Body of pancreas (tissue), 4 donors: ENCODE measurements at regions not wholly inside any gene's neighbourhood (a gene's known extent, or its start where the extent isn't known, plus 50 kb on each side); places are given as distances from the start of the nearest gene placed in this dataset.

ENCODE experiments used
- ATAC-seq: fragments of 150-250 bp; one replicate; pipeline ENCODE4 v1.9.1; 2016
- DNase-seq, 4 donors: peaks; one replicate each; pipeline ENCODE4 v3.0.0-alpha.2; 2019
- H3K27ac ChIP-seq, 4 donors: fragments of 200-600 bp; sonication (generic); 1 replicate in 3 of 4; 2 replicates in 1 of 4; pipeline versions ENCODE4 v1.5.1 to v1.6.1; 2016 to 2019; ENCODE audit warnings: mild to moderate bottlenecking in 1 of 4, mixed read lengths in 1 of 4, moderate library complexity in 1 of 4
- H3K27me3 ChIP-seq, 2 donors: fragments of 200-600 bp; sonication (generic); one replicate each; pipeline ENCODE4 v1.6.0; 2016; ENCODE audit warnings: mild to moderate bottlenecking in 1 of 2
- H3K36me3 ChIP-seq, 2 donors: fragments of 200-600 bp; sonication (generic); replicated peaks in 1 of 2; 2 replicates each; pipeline ENCODE4 v1.5.1; 2016; ENCODE audit warnings: low read depth in 2 of 2; ENCODE audit not compliant: insufficient read depth in 1 of 2
- H3K4me1 ChIP-seq: fragments of 200-600 bp; sonication (generic); one replicate; pipeline ENCODE4 v1.6.0; 2016
- H3K4me3 ChIP-seq, 2 donors: fragments of 200-600 bp; sonication (generic); 1 replicate in 1 of 2; 2 replicates in 1 of 2; pipeline ENCODE4 v1.5.1; 2016 to 2019
- H3K9me3 ChIP-seq, 3 donors: fragments of 200-600 bp; sonication (generic); 1 replicate in 2 of 3; 2 replicates in 1 of 3; pipeline ENCODE4 v1.5.1; 2016
- POLR2A ChIP-seq, 3 donors: fragments of 450-650 bp; IDR thresholded peaks; one replicate each; pipeline ENCODE4 v1.6.1; 2016; ENCODE audit warnings: antibody characterized with exemption in 3 of 3, mild to moderate bottlenecking in 2 of 3
- WGBS, 2 donors: methylation state at CpG; one replicate each; pipeline ENCODE4 v1.1.5; 2017; 5-methylcytosine and 5-hydroxymethylcytosine counted together
- intact Hi-C: fragments of 100-400 bp; cut with DNase I; formaldehyde crosslinking; loops from one replicate; pipeline ENCODE4 v1.15.1; 2023
- TF ChIP-seq, protein P1 (sequence below), 7 experiments: fragments of 450-650 bp in 4 of 7; fragments of 200-600 bp in 3 of 7; sonication (generic) in 3 of 7; IDR thresholded peaks; one replicate each; pipeline ENCODE4 v1.5.1; 2016 to 2019; ENCODE audit warnings: antibody characterized with exemption in 7 of 7

DNA sequence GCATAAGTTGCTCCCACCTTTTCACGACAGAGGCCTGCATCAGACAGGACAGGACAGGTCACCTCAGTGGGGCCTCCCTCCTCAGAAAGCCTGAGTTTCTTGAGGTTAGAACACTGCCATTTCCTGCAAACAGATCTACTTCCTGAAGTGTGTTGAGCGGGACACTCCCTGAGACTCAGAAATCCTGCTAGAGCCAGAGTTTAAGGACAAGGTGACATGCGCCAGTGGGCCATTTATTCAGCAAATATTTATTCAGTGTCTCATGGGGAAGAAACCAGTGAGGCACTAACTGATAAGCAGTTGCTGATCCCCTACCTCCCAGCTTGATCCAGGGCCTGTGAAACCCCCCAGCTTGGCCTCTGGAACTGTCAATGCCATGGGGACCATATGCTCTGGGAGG is 454.6 kb downstream of the SOX6 start:
- no peak overlapping the region for H3K4me3 ChIP-seq
- no peaks in the 10 kb centered on the region for H3K36me3 ChIP-seq
- peaks cover 7% of the 10 kb centered on the region for H3K4me1 ChIP-seq
- no peak for ATAC-seq
- TF ChIP-seq, protein P1, sequence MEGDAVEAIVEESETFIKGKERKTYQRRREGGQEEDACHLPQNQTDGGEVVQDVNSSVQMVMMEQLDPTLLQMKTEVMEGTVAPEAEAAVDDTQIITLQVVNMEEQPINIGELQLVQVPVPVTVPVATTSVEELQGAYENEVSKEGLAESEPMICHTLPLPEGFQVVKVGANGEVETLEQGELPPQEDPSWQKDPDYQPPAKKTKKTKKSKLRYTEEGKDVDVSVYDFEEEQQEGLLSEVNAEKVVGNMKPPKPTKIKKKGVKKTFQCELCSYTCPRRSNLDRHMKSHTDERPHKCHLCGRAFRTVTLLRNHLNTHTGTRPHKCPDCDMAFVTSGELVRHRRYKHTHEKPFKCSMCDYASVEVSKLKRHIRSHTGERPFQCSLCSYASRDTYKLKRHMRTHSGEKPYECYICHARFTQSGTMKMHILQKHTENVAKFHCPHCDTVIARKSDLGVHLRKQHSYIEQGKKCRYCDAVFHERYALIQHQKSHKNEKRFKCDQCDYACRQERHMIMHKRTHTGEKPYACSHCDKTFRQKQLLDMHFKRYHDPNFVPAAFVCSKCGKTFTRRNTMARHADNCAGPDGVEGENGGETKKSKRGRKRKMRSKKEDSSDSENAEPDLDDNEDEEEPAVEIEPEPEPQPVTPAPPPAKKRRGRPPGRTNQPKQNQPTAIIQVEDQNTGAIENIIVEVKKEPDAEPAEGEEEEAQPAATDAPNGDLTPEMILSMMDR (IDR thresholded peaks at IDR 0.05): no peak
- no peak for TF ChIP-seq POLR2A (IDR thresholded peaks at IDR 0.05)
- intact Hi-C loops: no loop called here
- peak in 1 of 4 donors; percentile 33 for DNase-seq
- 56 to 72% methylated on average over 3 of the region's 3 CpGs for WGBS, 2 donors
- peak overlapping the region in 1 of 4 donors; percentile 17 for H3K27ac ChIP-seq
- H3K9me3 ChIP-seq: no peaks in the 10 kb centered on the region
- H3K27me3 ChIP-seq: no peaks in the 10 kb centered on the region

- Histone ChIP-seq H3K27me3 (no peaks in the 10 kb centered on the region), H3K36me3 (no peaks in the 10 kb centered on the region), H3K4me3 (no peak overlapping the region), H3K9me3 (no peaks in the 10 kb centered on the region), H3K27ac (no peak overlapping the region), H3K4me1 (peaks cover 7% of the 10 kb centered on the region)
- intact Hi-C loops: no loop called here
- TF ChIP-seq POLR2A (IDR thresholded peaks at IDR 0.05): no peak
- TF ChIP-seq, protein P1 (IDR thresholded peaks at IDR 0.05): no peak
- DNase-seq: no peak
- no peak for ATAC-seq
- 31 to 35% methylated on average over 1 to 2 of the region's 2 CpGs for WGBS, 2 donors
Measured at GRCh38 chr11:15903246-15903645, 453.1 kb downstream of the SOX6 start.

- no peak for TF ChIP-seq POLR2A (IDR thresholded peaks at IDR 0.05)
- TF ChIP-seq, protein P1 (IDR thresholded peaks at IDR 0.05): no peak
- Histone ChIP-seq H3K27me3 (no peaks in the 10 kb centered on the region), H3K9me3 (no peaks in the 10 kb centered on the region), H3K4me3 (no peak overlapping the region), H3K36me3 (no peaks in the 10 kb centered on the region), H3K27ac (no peak overlapping the region), H3K4me1 (peaks cover 7% of the 10 kb centered on the region)
- WGBS, 2 donors: 85 to 94% methylated on average over 5 to 21 of the region's 21 CpGs
- intact Hi-C loops: no loop called here
- DNase-seq (no peak), ATAC-seq (no peak)
Measured at GRCh38 chr11:15905366-15906104, 450.8 kb downstream of the SOX6 start.

- WGBS, 2 donors: 80 to 86% methylated on average over 15 of the region's 15 CpGs
- intact Hi-C loops: no loop called here
- no peak overlapping the region for H3K27ac ChIP-seq
- no peaks in the 10 kb centered on the region for H3K27me3 ChIP-seq
- no peak overlapping the region for H3K4me3 ChIP-seq
- no peaks in the 10 kb centered on the region for H3K36me3 ChIP-seq
- DNase-seq (no peak), ATAC-seq (no peak)
- TF ChIP-seq, protein P1 (IDR thresholded peaks at IDR 0.05): no peak
- TF ChIP-seq POLR2A (IDR thresholded peaks at IDR 0.05): no peak
- no peaks in the 10 kb centered on the region for H3K9me3 ChIP-seq
- H3K4me1 ChIP-seq: peaks cover 3% of the 10 kb centered on the region
Measured at GRCh38 chr11:15906481-15907035, 449.8 kb downstream of the SOX6 start.

DNA sequence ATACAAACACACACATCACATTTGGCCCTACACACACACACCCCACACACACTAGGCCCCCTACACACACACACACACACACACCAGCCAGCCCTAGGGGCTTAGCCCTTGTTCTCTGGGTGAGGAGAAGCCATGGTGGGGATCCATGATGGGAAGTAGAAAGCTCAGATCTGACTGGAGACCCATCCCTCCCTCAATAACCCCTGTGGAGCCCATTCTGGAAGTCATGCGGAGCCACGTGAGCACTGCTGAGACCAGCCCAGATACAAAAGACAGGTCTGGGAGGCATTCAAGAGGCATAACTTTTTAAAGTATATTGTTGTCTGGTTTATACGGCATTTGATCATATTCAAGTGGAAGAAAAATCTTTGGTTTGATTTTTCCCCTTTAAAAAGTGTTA is 448.5 kb downstream of the SOX6 start:
- no peaks in the 10 kb centered on the region for H3K27me3 ChIP-seq
- 90 to 98% methylated on average over 3 of the region's 3 CpGs for WGBS, 2 donors
- ATAC-seq: no peak

More for the DNA sequence above, 448.5 kb downstream of the SOX6 start:
- H3K27ac ChIP-seq: no peak overlapping the region
- H3K4me1 ChIP-seq: no peaks in the 10 kb centered on the region
- no peak for DNase-seq
- intact Hi-C loops: no loop called here
- H3K9me3 ChIP-seq: no peaks in the 10 kb centered on the region
- TF ChIP-seq, protein P1 (IDR thresholded peaks at IDR 0.05): no peak
- TF ChIP-seq POLR2A (IDR thresholded peaks at IDR 0.05): no peak
- no peak overlapping the region for H3K4me3 ChIP-seq
- no peaks in the 10 kb centered on the region for H3K36me3 ChIP-seq
